ENCODE measurements at regions not wholly inside any gene's neighbourhood (a gene's known extent, or its start where the extent isn't known, plus 50 kb on each side); places are given as distances from the start of the nearest gene placed in this dataset.

- no peaks in the 10 kb centered on the region for H3K9me3 Mint-ChIP-seq
- Histone ChIP-seq H3K4me1 (ENCODE audit: insufficient read depth, low read length) (no peaks in the 10 kb centered on the region), H3K27ac (ENCODE audit: low read depth in 1 of 2, low read length in 2 of 2) (no peak overlapping the region), H3K27me3 (ENCODE audit: control insufficient read depth in 1 of 2, insufficient read depth in 2 of 2, low read length in 2 of 2) (peaks cover 2 to 5% of the 10 kb centered on the region in 2 experiments), H3K4me3 (ENCODE audit: low read length) (no peak overlapping the region), H3K36me3 (ENCODE audit: insufficient read depth, low read length) (no peaks in the 10 kb centered on the region), H3K9me3 (ENCODE audit: control insufficient read depth in 1 of 2, insufficient read depth in 1 of 2, low read length in 2 of 2) (no peaks in the 10 kb centered on the region)
- no peak overlapping the region for H3K27ac Mint-ChIP-seq
- no peaks in the 10 kb centered on the region for H3K36me3 Mint-ChIP-seq (ENCODE audit: low read depth)
- DNase-seq (no peak), ATAC-seq (ENCODE audit: poor library complexity) (no peak)
- no peaks in the 10 kb centered on the region for H3K27me3 Mint-ChIP-seq
- no peaks in the 10 kb centered on the region for H3K4me1 Mint-ChIP-seq (ENCODE audit: low read depth)
- TF ChIP-seq CTCF (IDR thresholded peaks at IDR 0.05), result no peak
- intact Hi-C loops (cut with DNase I, micrococcal nuclease), result no loop called here
- ChIA-PET POLR2A (no interaction called here), CTCF (no interaction called here)
- H3K4me3 Mint-ChIP-seq, result no peak overlapping the region
Measured at GRCh38 chr12:75592086-75592485, 80.7 kb upstream of the KRR1 start.

- POLR2A ChIA-PET, result no interaction called here
- no peak overlapping the region for H3K27ac ChIP-seq (ENCODE audit: low read depth in 1 of 2, low read length in 2 of 2)
- CTCF ChIA-PET, result no interaction called here
- peaks cover 0 to 5% of the 10 kb centered on the region in 2 experiments for H3K27me3 ChIP-seq (ENCODE audit: control insufficient read depth in 1 of 2, insufficient read depth in 2 of 2, low read length in 2 of 2)
- H3K4me1 ChIP-seq (ENCODE audit: insufficient read depth, low read length), result no peaks in the 10 kb centered on the region
- Mint-ChIP-seq H3K4me1 (ENCODE audit: low read depth) (no peaks in the 10 kb centered on the region), H3K36me3 (ENCODE audit: low read depth) (no peaks in the 10 kb centered on the region), H3K9me3 (no peaks in the 10 kb centered on the region), H3K27ac (no peak overlapping the region), H3K4me3 (no peak overlapping the region), H3K27me3 (peaks cover under 1% of the 10 kb centered on the region)
- DNase-seq (no peak), ATAC-seq (ENCODE audit: poor library complexity) (no peak)
- TF ChIP-seq CTCF (IDR thresholded peaks at IDR 0.05), result no peak
- H3K9me3 ChIP-seq (ENCODE audit: control insufficient read depth in 1 of 2, insufficient read depth in 1 of 2, low read length in 2 of 2), result no peaks in the 10 kb centered on the region
- no peak overlapping the region for H3K4me3 ChIP-seq (ENCODE audit: low read length)
- intact Hi-C loops (cut with DNase I, micrococcal nuclease), result no loop called here
- H3K36me3 ChIP-seq (ENCODE audit: insufficient read depth, low read length), result no peaks in the 10 kb centered on the region
Measured at GRCh38 chr12:75591628-75592027, 80.2 kb upstream of the KRR1 start.

GRCh38 chr12:75589801-75590200 lies 78.4 kb upstream of the KRR1 start:
- H3K27me3 Mint-ChIP-seq, result peaks cover 8% of the 10 kb centered on the region
- H3K4me3 Mint-ChIP-seq, result no peak overlapping the region
- H3K4me1 ChIP-seq (ENCODE audit: insufficient read depth, low read length), result no peaks in the 10 kb centered on the region
- no peak overlapping the region for H3K4me3 ChIP-seq (ENCODE audit: low read length)
- no peaks in the 10 kb centered on the region for H3K9me3 ChIP-seq (ENCODE audit: control insufficient read depth in 1 of 2, insufficient read depth in 1 of 2, low read length in 2 of 2)
- intact Hi-C loops (cut with DNase I, micrococcal nuclease), result no loop called here
- H3K27ac Mint-ChIP-seq, result no peak overlapping the region
- ATAC-seq (ENCODE audit: poor library complexity) (no peak), DNase-seq (no peak)
- H3K36me3 Mint-ChIP-seq (ENCODE audit: low read depth), result no peaks in the 10 kb centered on the region
- peaks cover 0 to 5% of the 10 kb centered on the region in 2 experiments for H3K27me3 ChIP-seq (ENCODE audit: control insufficient read depth in 1 of 2, insufficient read depth in 2 of 2, low read length in 2 of 2)
- H3K4me1 Mint-ChIP-seq (ENCODE audit: low read depth), result no peaks in the 10 kb centered on the region
- no peak for TF ChIP-seq CTCF (IDR thresholded peaks at IDR 0.05)
- ChIA-PET POLR2A (no interaction called here), CTCF (interaction anchor here (1.6 kb wide), 1 partner anchor 12 kb away, joined by 3 read pairs; no protein-coding TSS in a partner anchor)
- H3K36me3 ChIP-seq (ENCODE audit: insufficient read depth, low read length), result no peaks in the 10 kb centered on the region
- H3K9me3 Mint-ChIP-seq, result no peaks in the 10 kb centered on the region
- no peak overlapping the region for H3K27ac ChIP-seq (ENCODE audit: low read depth in 1 of 2, low read length in 2 of 2)

Measured in CD4-positive, alpha-beta T cell (primary cell).